ENCODE measurements at regions not wholly inside any gene's neighbourhood (a gene's known extent, or its start where the extent isn't known, plus 50 kb on each side); places are given as distances from the start of the nearest gene placed in this dataset.

- no peaks in the 10 kb centered on the region for H3K4me1 Mint-ChIP-seq
Measured at GRCh38 chr10:131682271-131682962, 218.4 kb upstream of the PPP2R2D start.

GRCh38 chr10:131683281-131683861 is 217.4 kb upstream of the PPP2R2D start:
- Mint-ChIP-seq H3K9me3 (no peaks in the 10 kb centered on the region), H3K36me3 (ENCODE audit: low read depth) (no peaks in the 10 kb centered on the region), H3K27ac (no peak overlapping the region), H3K4me3 (no peak overlapping the region), H3K4me1 (no peaks in the 10 kb centered on the region), H3K27me3 (peaks cover 4% of the 10 kb centered on the region)
- no peak for ATAC-seq (replicated peaks)

More at GRCh38 chr10:131682271-131682962, 218.4 kb upstream of the PPP2R2D start:
- H3K27me3 Mint-ChIP-seq = peaks cover 4% of the 10 kb centered on the region
- H3K36me3 Mint-ChIP-seq (ENCODE audit: low read depth) = no peaks in the 10 kb centered on the region
- no peak overlapping the region for H3K27ac Mint-ChIP-seq
- no peak overlapping the region for H3K4me3 Mint-ChIP-seq
- no peak for ATAC-seq (replicated peaks)
- H3K9me3 Mint-ChIP-seq = no peaks in the 10 kb centered on the region

- Mint-ChIP-seq H3K4me1 (no peaks in the 10 kb centered on the region), H3K27ac (no peak overlapping the region), H3K27me3 (peaks cover 4% of the 10 kb centered on the region), H3K9me3 (no peaks in the 10 kb centered on the region), H3K4me3 (no peak overlapping the region), H3K36me3 (ENCODE audit: low read depth) (no peaks in the 10 kb centered on the region)
- ATAC-seq (replicated peaks) = no peak
Measured at GRCh38 chr10:131683941-131684340, 216.9 kb upstream of the PPP2R2D start.

- Mint-ChIP-seq H3K27ac (no peak overlapping the region), H3K4me3 (no peak overlapping the region), H3K36me3 (ENCODE audit: low read depth) (no peaks in the 10 kb centered on the region), H3K4me1 (no peaks in the 10 kb centered on the region), H3K27me3 (peaks cover 4% of the 10 kb centered on the region), H3K9me3 (no peaks in the 10 kb centered on the region)
- no peak for ATAC-seq (replicated peaks)
Measured at GRCh38 chr10:131685007-131685406, 215.8 kb upstream of the PPP2R2D start.

GRCh38 chr10:131685576-131685975 is 215.2 kb upstream of the PPP2R2D start:
- Mint-ChIP-seq H3K4me3 (no peak overlapping the region), H3K27ac (no peak overlapping the region), H3K4me1 (no peaks in the 10 kb centered on the region), H3K27me3 (peaks cover 4% of the 10 kb centered on the region), H3K36me3 (ENCODE audit: low read depth) (no peaks in the 10 kb centered on the region), H3K9me3 (no peaks in the 10 kb centered on the region)
- ATAC-seq (replicated peaks) = no peak

GRCh38 chr10:131686781-131687420 is 213.9 kb upstream of the PPP2R2D start:
- H3K4me1 Mint-ChIP-seq = no peaks in the 10 kb centered on the region
- peaks cover 4% of the 10 kb centered on the region for H3K27me3 Mint-ChIP-seq
- H3K36me3 Mint-ChIP-seq (ENCODE audit: low read depth) = no peaks in the 10 kb centered on the region
- no peak overlapping the region for H3K27ac Mint-ChIP-seq
- H3K4me3 Mint-ChIP-seq = no peak overlapping the region
- no peaks in the 10 kb centered on the region for H3K9me3 Mint-ChIP-seq
- ATAC-seq (replicated peaks) = no peak

GRCh38 chr10:131688304-131688703 is 212.5 kb upstream of the PPP2R2D start:
- ATAC-seq (replicated peaks) = no peak
- H3K9me3 Mint-ChIP-seq = no peaks in the 10 kb centered on the region

GRCh38 chr10:131689016-131689415 is 211.8 kb upstream of the PPP2R2D start:
- Mint-ChIP-seq H3K27ac (no peak overlapping the region), H3K9me3 (no peaks in the 10 kb centered on the region), H3K36me3 (ENCODE audit: low read depth) (no peaks in the 10 kb centered on the region), H3K4me3 (no peak overlapping the region), H3K4me1 (no peaks in the 10 kb centered on the region), H3K27me3 (peaks cover 3% of the 10 kb centered on the region)
- ATAC-seq (replicated peaks) = no peak

More at GRCh38 chr10:131688304-131688703, 212.5 kb upstream of the PPP2R2D start:
- Mint-ChIP-seq H3K4me3 (no peak overlapping the region), H3K4me1 (no peaks in the 10 kb centered on the region), H3K27me3 (peaks cover 2% of the 10 kb centered on the region), H3K36me3 (ENCODE audit: low read depth) (no peaks in the 10 kb centered on the region), H3K27ac (no peak overlapping the region)

GRCh38 chr10:131689486-131689885 is 211.3 kb upstream of the PPP2R2D start:
- no peak for ATAC-seq (replicated peaks)

DNA sequence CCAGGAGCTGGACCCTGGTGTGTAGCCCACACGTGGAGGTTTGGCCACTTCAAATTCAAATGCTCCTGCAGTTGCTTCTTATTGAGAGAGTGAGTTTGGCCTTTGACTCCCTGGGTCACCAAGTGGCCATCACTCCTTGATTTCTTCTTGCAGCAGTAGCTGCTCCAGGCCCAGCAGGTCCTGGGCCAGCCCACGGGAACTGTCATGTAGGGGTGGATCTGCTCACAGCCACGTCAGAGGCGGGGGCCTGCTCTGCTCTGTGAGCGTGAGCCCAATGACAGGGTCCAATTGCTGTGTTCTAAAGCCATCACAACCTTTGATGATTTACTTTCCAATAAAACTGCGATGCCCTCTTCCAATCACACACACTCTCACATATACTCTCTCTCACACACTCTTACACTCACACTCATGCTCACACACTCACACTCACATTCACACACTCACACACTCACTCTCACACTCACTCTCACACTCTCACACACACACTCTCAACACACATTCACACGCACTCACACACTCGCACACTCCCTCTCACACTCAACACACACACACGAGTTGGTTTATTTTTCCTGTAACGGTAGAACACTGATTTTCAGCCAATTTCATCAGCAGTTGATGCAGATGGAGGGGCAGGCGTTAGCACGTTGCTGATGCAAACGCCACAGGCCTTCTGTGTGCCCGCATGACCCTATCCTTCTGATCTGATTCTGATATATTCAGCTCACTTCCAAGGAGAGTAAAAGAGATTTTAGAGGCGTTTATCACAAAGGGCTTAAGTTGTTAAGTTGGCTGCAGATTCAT is 210.7 kb upstream of the PPP2R2D start:
- H3K9me3 Mint-ChIP-seq = no peaks in the 10 kb centered on the region
- no peaks in the 10 kb centered on the region for H3K36me3 Mint-ChIP-seq (ENCODE audit: low read depth)
- H3K4me1 Mint-ChIP-seq = no peaks in the 10 kb centered on the region
- no peak for ATAC-seq (replicated peaks)
- H3K27me3 Mint-ChIP-seq = peaks cover 3% of the 10 kb centered on the region
- H3K27ac Mint-ChIP-seq = no peak overlapping the region
- no peak overlapping the region for H3K4me3 Mint-ChIP-seq

More at GRCh38 chr10:131689486-131689885, 211.3 kb upstream of the PPP2R2D start:
- Mint-ChIP-seq H3K9me3 (no peaks in the 10 kb centered on the region), H3K4me3 (no peak overlapping the region), H3K27ac (no peak overlapping the region), H3K4me1 (no peaks in the 10 kb centered on the region), H3K36me3 (ENCODE audit: low read depth) (no peaks in the 10 kb centered on the region), H3K27me3 (peaks cover 3% of the 10 kb centered on the region)

DNA sequence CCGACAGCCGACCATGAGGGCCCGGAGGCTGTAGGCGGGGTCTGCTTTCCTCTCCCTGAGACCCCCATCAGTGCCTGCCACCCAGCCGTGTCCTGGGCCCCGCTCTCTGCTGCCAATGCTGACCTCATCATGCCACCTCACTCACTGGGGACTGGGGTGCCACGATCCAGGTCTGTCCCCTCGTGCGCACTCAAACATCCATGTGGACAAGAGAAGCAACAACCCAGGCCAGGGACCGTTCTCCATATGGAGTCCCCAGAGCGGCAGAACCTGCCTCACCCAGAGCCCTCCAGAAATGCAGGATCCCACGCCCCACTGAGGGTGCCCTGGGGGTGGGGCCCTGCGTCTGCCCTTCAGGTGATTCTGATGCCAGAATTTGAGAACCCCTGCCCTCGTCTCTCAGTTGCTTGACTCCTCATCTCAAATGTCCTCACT is 210.0 kb upstream of the PPP2R2D start:
- Mint-ChIP-seq H3K4me3 (no peak overlapping the region), H3K27me3 (peaks cover 3% of the 10 kb centered on the region), H3K27ac (no peak overlapping the region), H3K4me1 (no peaks in the 10 kb centered on the region), H3K9me3 (no peaks in the 10 kb centered on the region), H3K36me3 (ENCODE audit: low read depth) (no peaks in the 10 kb centered on the region)
- no peak for ATAC-seq (replicated peaks)

DNA sequence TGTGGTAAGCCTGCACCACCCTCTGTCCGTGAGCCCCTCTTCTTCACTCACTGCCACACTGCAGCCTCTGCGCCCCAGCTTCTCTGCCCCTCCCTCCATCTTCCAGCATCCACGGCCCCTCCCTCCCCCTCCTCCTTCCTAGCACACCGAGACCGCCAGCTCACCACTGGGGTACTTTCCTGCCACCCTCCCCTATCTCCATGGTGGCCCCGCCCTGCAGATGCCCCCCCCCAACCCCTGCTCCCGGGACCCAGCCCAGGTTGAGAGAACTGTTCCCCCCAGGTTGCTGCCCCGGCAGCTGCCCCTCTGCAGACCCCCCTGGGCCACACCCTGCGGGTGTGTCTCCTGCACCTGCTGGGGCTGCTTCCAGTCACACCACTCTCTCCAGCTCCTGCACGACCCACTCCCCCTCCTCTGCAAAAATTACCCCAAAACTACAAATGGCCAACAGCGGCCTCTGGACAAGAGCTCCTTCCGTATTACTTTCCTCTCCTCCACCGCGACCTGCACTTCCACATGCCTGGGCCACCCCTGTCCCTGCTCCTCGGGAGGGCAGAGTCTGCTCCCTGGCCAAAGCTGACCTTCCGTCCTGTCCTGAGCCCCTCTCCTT is 209.2 kb upstream of the PPP2R2D start:
- H3K36me3 Mint-ChIP-seq (ENCODE audit: low read depth) = no peaks in the 10 kb centered on the region
- no peaks in the 10 kb centered on the region for H3K9me3 Mint-ChIP-seq
- no peak for ATAC-seq (replicated peaks)
- no peaks in the 10 kb centered on the region for H3K4me1 Mint-ChIP-seq
- H3K27ac Mint-ChIP-seq = no peak overlapping the region
- H3K27me3 Mint-ChIP-seq = peaks cover 6% of the 10 kb centered on the region
- no peak overlapping the region for H3K4me3 Mint-ChIP-seq

GRCh38 chr10:131692176-131692575 is 208.6 kb upstream of the PPP2R2D start:
- Mint-ChIP-seq H3K27ac (no peak overlapping the region), H3K36me3 (ENCODE audit: low read depth) (no peaks in the 10 kb centered on the region), H3K27me3 (peaks cover 6% of the 10 kb centered on the region), H3K4me1 (no peaks in the 10 kb centered on the region), H3K4me3 (no peak overlapping the region), H3K9me3 (no peaks in the 10 kb centered on the region)
- no peak for ATAC-seq (replicated peaks)

- Mint-ChIP-seq H3K9me3 (no peaks in the 10 kb centered on the region), H3K36me3 (ENCODE audit: low read depth) (no peaks in the 10 kb centered on the region), H3K27ac (no peak overlapping the region), H3K4me1 (no peaks in the 10 kb centered on the region), H3K4me3 (no peak overlapping the region), H3K27me3 (peaks cover 6% of the 10 kb centered on the region)
- ATAC-seq (replicated peaks) = no peak
Measured at GRCh38 chr10:131692686-131693334, 208.0 kb upstream of the PPP2R2D start.

All from activated T-helper 17 cell treated with anti-CD3 and anti-CD28 coated beads, Interleukin-2, amount 50 U/mL, for 72 hours (primary cell).